ENCODE measurements at regions not wholly inside any gene's neighbourhood (a gene's known extent, or its start where the extent isn't known, plus 50 kb on each side); places are given as distances from the start of the nearest gene placed in this dataset.

DNA sequence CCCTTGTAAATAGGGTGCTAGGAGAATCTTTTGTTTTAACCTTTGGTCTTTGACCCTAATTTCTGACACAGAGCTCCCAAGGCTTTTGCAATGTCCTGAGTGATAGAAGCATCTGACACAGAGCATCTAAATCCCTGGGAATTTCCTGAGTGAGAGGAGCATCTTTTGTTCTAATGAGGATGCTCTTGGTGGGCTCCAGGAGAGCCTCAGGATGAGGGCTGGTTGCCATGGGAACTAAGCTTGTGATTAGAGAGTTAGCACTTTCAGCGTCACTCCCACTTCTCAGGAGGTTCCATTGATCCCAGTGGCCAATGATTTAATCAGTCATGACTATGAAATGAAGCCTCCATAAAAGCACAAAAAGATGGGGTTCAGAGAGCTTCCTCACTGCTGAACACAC is 264.8 kb downstream of the KIF20B start:
- no peak for TF ChIP-seq POLR2AphosphoS5 (IDR thresholded peaks at IDR 0.05)
- TF ChIP-seq POLR2A (IDR thresholded peaks at IDR 0.05): no peak
- TF ChIP-seq, protein P1, sequence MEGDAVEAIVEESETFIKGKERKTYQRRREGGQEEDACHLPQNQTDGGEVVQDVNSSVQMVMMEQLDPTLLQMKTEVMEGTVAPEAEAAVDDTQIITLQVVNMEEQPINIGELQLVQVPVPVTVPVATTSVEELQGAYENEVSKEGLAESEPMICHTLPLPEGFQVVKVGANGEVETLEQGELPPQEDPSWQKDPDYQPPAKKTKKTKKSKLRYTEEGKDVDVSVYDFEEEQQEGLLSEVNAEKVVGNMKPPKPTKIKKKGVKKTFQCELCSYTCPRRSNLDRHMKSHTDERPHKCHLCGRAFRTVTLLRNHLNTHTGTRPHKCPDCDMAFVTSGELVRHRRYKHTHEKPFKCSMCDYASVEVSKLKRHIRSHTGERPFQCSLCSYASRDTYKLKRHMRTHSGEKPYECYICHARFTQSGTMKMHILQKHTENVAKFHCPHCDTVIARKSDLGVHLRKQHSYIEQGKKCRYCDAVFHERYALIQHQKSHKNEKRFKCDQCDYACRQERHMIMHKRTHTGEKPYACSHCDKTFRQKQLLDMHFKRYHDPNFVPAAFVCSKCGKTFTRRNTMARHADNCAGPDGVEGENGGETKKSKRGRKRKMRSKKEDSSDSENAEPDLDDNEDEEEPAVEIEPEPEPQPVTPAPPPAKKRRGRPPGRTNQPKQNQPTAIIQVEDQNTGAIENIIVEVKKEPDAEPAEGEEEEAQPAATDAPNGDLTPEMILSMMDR (IDR thresholded peaks at IDR 0.05): no peak
- TF ChIP-seq EP300 (IDR thresholded peaks at IDR 0.05): no peak
